GM19240 (cell line): ENCODE measurements at regions not wholly inside any gene's neighbourhood (a gene's known extent, or its start where the extent isn't known, plus 50 kb on each side); places are given as distances from the start of the nearest gene placed in this dataset.
"Not testable (repeated sequence)": the region's sequence is repeated elsewhere in the genome, so short reads cannot be mapped to it uniquely, and the experiment has no call there.

Experiments
- DNase-seq: peaks from one replicate; pipeline ENCODE4 v3.0.0; 2011; ENCODE audit warnings: low spot score; ENCODE audit not compliant: insufficient read length

DNA sequence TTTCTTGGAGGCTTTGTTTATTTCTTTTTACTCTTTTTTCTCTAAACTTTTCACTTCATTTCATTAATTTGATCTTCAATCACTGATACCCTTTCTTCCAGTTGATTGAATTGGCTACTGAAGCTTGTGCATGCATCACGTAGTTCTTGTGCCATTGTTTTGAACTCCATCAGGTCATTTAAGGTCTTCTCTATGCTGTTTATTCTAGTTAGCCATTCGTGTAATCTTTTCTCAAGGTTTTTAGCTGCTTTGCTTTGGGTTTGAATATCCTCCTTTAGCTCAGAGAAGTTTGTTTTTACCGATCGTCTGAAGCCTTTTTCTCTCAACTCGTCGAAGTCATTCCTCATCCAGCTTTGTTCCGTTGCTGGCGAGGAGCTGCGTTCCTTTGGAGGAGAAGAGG lies 189.9 kb downstream of the TTC6 start:
- not testable (repeated sequence) for DNase-seq

DNA sequence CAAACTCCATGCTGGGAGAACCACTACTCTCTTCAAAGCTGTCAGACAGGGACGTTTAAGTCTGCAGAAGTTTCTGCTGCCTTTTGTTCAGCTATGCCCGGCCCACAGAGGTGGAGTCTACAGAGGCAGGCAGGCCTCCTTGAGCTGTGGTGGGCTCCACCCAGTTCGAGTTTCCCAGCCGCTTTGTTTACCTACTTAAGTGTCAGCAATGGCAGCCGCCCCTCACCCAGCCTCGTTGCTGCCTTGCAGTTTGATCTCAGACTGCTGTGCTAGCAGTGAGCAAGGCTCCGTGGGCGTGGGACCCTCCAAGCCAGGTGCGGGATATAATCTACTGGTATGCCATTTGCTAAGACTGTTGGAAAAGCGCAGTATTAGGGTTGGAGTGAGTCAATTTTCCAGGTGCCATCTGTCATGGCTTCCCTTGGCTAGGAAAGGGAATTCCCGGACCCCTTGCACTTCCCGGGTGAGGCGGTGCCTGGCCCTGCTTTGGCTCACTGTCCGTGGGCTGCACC lies 190.7 kb downstream of the TTC6 start:
- not testable (repeated sequence) for DNase-seq

DNA sequence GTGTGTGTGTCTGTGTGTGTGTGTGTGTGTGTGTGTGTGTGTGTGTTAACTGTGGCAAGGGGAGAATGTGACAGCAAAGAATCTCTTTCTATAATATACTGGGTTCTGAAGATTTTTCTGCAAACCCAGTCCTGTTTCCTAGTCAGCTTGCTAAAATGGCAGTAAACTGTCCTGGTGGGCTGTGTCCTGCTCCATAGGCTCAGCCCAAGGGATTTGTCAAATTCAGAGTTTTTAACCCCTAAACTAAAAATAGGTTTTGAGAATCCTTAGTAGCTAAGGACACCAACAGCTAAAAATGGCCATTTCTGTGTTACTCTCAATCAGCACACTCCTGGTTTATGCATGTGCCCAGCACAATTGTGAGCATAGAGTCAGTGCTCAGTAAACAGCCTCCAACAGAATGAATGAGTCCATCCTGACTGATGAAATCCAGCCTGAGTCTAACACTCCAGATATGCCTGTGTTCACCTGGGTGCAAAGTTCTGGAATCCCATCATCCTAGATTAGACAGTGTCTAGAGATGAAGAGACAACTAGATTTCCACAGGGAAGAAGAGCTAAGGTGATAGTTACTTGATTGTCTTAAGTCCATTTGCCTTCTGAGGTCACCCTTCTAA lies 192.6 kb downstream of the TTC6 start:
- DNase-seq = no peak

DNA sequence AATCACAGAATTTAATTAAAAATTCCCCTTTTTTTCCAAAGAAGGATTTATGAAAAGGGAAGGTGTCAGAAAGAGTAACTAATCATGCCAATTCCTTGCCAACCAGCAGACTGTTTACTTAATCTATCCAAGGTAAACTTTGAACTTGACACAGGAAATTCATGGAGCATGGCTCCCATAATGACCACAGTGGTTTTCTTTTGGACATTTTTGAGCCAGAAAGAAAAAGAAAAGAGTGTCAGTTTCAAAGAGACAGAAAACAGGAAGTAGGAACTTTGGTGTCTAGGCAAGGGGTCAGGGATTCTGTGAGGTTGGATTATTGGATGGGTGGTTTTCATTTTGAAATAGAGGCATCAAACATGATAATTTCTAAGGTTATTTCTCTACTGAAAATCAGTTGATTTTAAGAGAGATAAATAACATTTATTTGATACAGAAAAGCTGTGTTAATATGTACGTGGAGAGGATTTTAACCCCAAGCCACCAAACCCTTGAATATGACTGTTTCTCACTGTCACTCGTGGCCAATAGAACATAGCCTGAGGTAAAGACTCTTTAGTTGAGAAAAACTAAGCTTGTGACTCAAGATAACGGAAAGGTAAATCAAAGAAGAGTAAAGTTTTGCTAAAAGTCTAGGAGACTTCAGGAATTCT lies 196.1 kb downstream of the TTC6 start:
- no peak for DNase-seq

DNA sequence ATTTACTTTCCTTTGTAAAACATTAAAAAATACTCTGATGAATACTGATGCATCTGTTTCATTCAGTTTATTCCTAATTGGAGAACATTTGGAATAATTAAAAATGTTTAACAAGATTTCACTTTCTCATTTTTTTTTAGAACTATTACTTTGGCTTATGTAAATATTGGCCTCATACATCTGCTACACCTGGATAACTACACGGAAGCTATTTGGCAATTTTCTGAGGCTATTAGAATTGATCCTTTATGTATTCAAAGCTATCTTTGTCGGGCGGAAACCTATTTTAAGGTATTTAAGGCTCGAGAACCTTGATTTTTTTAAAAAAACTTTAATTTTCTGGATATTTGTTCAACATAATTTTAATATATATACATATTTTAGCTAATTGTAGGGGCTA lies 196.7 kb downstream of the TTC6 start:
- DNase-seq = no peak

DNA sequence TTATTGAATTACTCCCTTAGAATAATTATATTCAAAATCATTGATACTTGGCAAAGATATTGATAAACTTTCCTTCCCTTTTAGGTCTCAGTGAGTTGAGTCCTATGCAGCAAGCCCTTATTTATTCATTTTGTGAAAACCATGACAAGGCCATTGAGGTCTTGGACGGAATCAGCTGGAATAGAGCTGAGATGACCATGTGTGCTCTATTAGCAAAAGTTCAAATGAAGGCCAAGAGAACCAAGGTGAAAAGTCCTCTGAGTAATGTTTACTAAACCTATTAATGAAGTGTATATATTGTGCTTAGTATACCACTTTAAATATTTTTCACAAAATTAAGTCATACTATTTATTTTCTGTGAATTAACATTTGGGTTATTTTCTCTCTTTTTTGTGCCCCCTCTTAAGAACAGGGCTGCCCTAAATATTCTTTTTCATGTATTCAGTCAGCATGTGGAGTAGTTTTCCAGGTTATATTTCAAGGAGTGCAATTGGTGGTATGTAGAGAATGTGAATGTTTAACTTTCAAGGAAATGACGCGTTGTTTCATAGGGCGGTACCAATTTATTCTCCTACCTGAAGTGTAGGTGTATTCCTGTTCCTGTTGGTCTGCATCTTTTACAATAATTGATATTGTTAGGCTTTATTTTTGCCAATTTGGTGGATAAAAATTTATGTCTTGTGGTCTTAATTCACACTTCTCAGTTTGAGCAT lies 201.4 kb downstream of the TTC6 start:
- DNase-seq = no peak

DNA sequence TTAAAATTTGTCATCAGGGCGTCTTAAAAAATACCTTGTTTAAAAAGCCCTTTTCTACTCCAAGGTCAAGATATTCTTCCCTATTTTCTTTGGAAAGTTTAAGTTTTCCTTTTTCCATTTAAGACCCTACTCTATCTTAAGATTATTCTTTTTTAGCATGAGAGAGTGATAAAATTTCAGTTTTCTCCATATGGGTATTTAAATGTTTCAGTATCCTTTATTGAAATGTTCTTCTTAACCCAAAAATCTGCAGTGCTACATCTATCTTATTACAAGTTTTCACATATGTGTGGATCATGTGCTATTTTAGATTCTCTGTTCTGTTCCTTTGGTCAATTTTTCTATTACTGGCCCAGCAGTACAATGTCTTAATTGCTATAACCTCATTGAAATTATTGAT lies 202.2 kb downstream of the TTC6 start:
- no peak for DNase-seq

DNA sequence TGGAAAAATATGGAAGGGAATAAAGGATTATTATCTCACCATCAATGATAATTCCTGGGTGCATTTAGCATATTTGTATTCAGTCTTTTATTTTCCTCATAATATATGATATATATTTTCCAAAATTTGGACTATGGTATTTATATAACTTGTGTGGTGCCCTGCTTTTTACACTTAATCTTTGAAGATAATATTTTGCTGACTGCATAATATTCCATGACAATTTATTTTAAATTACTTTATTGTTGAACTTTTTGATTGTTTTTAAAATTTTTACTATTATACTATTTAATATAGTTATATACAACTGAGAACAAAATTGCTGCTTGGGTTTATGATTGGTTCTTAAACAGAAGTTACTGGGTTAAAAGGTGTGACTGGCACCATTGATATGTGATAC lies 212.3 kb downstream of the TTC6 start:
- no peak for DNase-seq

DNA sequence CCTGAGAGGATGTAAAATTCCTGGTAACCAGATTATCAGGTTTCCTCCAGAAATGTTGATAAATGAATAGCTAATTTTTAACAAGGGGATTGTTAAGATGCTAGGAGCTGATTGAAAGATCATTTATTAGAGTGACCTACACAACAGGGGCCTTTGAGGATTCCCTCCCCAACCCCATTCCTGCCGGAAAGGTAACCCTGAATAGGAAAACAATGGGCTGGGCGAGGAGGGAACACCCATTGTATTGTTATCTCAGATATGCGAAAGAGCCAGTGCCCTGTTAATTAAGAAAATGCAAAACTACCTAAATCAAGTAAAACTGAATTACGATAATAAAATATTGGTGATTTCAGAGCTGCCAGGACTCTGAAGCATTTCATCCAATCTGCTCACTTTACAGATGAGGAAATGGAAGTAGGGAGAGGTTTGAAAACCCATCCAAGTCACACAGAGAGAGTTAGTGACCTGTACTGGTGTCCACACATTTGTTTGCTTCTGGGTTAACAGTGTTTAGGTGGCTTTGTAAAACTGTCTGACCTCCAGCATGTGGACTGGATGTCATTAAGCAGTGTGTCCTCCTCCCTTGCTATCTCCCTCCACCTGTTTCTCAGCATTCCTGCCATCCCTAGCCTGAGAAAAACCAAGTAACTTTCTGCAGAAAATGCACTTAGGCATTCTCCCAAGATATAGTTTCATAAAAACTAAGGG lies 214.8 kb downstream of the TTC6 start:
- no peak for DNase-seq

DNA sequence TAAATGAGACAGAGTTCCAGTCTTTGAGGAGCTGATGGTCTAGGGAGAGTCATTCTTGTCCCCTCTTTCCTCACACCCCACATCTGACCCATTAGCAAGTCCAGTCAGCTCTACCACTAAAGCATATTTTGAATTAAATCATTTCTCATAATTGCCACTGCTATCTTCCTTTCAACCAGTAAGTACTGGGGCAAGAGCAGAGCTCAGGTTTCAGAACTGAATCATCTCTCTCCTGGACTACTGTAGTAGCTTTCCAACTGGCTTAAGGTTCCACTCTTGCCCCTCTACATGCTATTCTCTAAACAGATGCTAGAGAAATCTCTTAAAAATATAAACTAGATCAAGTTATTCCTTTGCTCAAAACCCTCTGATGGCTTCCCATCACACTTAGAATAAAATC lies 218.3 kb downstream of the TTC6 start:
- DNase-seq = no peak

DNA sequence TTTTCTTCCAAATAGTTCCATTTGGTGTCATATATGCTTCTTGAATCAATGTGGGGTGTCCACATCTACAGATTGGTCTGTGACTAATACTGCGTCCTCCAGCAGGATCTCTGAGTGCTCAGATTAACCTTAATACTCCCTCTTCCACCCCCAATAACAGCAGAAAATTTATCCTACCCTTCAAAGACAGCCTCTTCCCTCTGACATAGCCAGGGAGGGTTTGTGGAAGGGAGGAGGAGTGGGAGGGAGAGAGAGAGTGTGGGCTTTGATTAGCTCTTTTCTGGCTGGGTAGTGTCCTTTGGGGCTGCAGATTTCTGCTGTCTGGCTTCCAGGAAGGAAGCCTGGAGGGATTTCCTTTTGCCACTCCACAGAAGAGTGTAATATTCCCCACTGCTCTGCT lies 220.7 kb downstream of the TTC6 start:
- DNase-seq = no peak

DNA sequence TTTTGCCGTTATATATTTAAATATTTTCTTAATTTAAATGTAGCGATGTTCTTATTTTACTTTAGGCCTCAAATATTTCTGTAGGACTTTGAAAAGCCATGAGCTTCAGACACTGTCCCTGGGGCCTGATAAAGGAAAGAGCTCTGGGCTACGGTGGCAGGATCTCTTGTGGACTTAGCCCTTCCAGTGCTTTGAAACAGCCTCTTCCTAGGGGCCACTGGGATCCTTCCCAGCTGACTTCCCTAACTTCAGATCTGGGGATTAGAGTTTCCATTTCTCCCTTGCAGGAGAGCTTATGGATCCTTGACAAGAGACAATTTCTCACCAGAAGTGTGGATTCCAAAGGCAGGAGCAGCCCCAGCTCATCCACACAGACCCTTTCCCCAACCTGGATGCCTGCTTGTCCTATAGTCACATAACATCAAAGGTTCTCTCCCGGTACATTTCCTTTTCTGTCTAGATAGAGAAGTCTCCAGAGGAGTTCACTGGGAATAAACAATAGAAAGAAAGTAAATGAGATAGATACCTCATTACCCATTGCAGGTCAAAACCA lies 221.4 kb downstream of the TTC6 start:
- DNase-seq = no peak

DNA sequence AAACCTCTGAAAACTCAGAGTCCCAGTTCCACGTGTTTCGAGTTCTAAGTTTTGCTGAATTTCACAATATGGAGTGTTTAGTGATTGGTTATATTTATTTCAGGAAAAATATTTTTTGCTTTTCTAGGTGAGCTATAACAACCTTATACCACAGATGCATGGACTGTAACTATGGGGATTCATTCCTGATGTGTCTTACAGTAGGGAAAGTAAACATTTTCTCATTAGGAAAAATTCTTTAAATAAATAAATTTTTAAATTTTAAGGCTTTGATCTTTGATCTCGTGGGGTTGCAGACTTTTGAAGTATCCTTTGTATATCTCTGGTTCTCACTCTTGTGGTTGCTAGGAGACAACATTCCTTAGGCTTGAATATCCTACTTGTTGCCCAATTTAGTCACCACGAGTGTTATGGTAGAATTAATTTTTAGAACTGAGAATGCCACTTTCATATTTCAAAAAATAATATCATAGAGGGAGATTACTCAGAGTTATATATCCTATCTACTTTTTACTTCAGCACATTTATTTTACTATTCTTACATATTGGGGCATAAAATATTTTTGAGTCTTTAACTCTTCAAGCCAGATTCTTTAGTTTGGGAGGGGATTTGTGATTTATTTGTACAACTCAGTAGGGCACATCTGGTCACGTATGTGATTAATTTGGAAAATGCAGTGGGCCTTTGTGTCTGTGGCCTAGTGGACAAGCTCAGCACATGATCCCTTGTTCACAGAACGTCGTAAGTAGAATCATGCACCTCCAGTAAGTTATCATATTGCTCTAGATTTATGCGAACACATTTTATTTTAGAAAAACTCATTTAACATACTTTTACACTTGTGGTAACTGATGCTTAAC lies 224.0 kb downstream of the TTC6 start:
- DNase-seq = no peak

DNA sequence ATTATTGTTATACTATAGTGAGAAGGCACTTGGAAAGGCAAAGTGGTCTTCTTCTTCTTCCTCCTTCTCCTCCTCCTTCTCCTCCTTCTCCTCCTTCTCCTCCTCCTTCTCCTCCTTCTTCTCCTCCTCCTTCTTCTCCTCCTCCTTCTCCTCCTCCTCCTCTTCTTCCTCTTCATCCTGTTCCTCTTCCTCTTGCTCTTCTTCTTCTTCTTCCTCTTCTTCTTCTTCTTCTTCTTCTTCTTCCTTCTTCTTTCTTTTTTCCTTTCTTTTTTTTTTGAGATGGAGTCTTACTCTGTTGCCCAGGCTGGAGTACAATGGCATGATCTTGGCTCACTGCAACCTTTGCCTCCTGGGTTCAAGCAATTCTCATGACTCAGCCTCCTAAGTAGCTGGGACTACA lies 225.4 kb downstream of the TTC6 start:
- DNase-seq = not testable (repeated sequence)

DNA sequence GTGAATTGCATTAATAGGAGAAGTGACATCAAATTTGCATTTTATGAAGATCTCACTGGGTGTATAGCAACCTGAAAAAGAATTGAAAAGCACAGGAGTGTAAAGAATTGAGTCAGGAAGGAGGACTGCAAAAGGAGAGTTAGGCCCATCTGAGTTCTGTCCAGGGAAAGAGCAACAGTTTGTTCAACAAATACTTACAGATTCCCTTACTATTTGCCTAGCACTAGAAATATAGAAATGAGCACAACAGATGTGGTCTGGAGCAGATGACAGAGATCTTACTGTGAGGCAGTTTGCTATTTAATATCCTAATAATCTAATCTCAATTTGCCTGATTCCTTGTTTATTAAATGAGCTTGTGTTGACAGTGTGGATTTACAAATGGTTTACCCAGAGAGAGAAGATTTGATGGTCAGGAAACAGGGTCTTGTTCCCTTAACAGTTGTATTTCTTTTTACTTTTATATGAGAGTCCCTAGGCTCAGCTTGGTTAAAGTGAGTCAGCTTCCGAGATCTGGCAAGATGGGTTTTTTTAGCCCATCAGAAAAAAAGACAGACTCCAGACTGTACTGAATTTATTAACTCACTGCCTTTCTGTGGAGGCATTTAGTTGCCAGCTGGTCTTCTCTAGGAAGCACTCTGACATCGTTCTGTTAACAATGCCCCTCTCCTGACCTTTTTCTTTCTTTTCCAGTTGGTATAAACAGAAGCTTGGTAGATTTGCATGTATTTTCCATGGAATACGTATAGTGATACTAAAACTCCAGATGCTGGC lies 229.7 kb downstream of the TTC6 start:
- DNase-seq = no peak

DNA sequence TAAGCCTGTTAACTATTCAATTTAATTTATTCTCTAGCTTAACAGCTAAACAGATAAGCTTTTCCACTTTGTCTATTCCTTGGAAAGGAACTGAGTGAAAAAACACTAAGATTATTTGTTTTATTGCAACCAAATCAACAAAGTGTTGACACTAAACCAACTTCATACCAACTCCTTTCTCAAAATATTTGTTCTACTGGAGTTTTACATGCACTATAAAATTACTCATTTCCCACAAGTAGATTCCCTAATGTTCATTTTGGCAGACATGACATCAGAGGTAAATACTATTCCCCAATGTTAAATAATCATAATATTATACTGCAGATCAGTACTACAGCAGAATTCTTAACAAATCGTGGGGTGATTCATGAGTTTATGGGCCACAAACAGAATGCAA lies 231.4 kb downstream of the TTC6 start:
- DNase-seq = no peak

DNA sequence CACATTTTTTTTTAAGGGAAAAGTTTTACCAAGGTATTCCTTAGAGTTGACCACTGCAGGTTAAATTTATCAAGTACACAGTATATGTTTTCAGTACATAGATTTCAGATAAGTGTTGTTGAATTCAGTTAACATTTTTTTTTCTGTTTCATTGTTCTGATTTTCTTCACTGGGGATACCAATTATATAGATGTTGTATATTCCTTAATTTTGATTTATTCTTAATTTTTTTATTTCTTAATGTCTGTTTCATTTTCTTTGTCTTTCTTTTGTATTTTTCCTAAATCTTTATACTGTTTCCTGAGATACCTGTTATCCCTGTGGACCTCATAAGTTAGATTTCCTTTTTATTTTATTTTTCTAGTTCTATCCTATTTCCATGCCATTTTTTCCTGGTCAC lies 234.8 kb downstream of the TTC6 start:
- no peak for DNase-seq

DNA sequence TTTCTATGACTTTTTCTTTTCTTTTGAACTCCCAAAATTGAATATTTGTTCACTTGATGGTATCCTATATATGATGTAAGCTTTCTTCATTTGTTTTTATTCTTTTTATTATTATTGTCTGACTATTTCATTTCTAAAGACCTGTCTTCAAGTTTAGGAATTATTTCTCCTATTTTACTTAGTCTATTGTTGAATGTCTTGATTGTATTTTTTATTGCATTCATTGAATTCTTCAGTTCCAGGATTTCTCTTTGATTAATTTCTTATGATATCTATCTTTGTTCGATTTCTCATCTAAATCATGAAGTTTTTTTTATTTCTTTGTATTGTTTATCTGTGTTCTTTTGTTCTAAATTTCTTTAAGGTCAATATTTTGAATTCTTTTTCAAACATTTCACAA lies 238.8 kb downstream of the TTC6 start:
- DNase-seq = no peak

DNA sequence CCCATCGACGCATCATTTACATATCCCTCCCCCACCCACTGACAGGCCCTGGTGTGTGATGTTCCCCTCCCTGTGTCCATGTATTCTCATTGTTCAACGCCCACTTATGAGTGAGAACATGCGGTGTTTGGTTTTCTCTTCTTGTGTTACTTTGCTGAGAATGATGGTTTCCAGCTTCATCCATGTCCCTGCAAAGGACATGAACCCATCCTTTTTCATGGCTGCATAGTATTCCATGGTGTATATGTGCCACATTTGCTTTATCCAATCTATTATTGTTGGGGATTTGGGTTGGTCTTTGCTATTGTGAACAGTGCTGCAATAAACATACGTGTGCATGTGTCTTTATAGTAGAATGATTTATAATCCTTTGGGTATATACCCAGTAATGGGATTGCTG lies 243.3 kb downstream of the TTC6 start:
- not testable (repeated sequence) for DNase-seq

DNA sequence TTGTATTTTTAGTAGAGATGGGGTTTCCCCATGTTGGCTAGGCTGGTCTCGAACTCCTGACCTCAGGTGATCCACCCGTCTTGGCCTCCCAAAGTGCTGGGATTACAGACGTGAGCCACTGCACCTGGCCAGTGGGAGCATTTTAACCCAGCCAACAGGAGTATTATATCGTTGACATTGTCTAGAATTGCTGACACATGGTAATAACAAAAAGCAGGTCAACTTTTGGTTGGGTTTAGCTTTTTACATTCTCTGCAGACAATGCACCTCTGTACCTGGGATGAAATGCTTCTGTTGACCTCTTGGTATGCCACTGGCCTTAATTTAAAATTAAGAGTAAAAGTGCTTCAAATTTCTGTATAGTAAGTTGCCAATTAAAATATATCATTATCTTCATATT lies 245.6 kb downstream of the TTC6 start:
- DNase-seq = not testable (repeated sequence)
